NB4 (cell line): ENCODE measurements at regions not wholly inside any gene's neighbourhood (a gene's known extent, or its start where the extent isn't known, plus 50 kb on each side); places are given as distances from the start of the nearest gene placed in this dataset.

Experiments
- CTCF ChIP-seq: IDR thresholded peaks from one replicate; pipeline ENCODE4 v1.5.1; 2012; ENCODE audit warnings: low read depth, low read length
- MYC ChIP-seq: IDR thresholded peaks from 2 replicates; pipeline ENCODE4 v1.6.1; 2011; ENCODE audit warnings: low read depth, low read length
- POLR2A ChIP-seq: IDR thresholded peaks from 2 replicates; pipeline ENCODE4 v1.6.1; 2011; ENCODE audit warnings: mild to moderate bottlenecking; ENCODE audit not compliant: insufficient read length; ENCODE audit errors: extremely low read depth

- TF ChIP-seq CTCF, result no peak
- no peak for TF ChIP-seq MYC
- no peak for TF ChIP-seq POLR2A
Observed at GRCh38 chr4:106715825-106716224, 320.3 kb downstream of the DKK2 start.
